Testis (tissue), 2 donors: ENCODE measurements at regions not wholly inside any gene's neighbourhood (a gene's known extent, or its start where the extent isn't known, plus 50 kb on each side); places are given as distances from the start of the nearest gene placed in this dataset.

Experiments used
- DNase-seq: peaks from one replicate; pipeline ENCODE4 v3.0.0-alpha.2; 2019
- H3K27ac ChIP-seq, 2 donors: fragments of 200-600 bp; sonication (generic); one replicate each; pipeline ENCODE4 v1.5.1; 2019
- H3K27me3 ChIP-seq: fragments of 200-600 bp; sonication (generic); one replicate; pipeline ENCODE4 v1.5.1; 2019
- H3K36me3 ChIP-seq: fragments of 200-600 bp; sonication (generic); one replicate; pipeline ENCODE4 v1.5.1; 2017; ENCODE audit warnings: low read depth; ENCODE audit errors: missing control alignments
- H3K4me1 ChIP-seq: fragments of 200-600 bp; sonication (generic); one replicate; pipeline ENCODE4 v1.5.1; 2019
- H3K4me3 ChIP-seq, 2 donors: fragments of 200-600 bp; sonication (generic); one replicate each; pipeline ENCODE4 v1.5.1; 2017 to 2019
- H3K9me3 ChIP-seq: fragments of 200-600 bp; sonication (generic); one replicate; pipeline ENCODE4 v1.5.1; 2017
- CTCF ChIP-seq, 3 experiments: fragments of 450-650 bp in 2 of 3; fragments of 200-600 bp in 1 of 3; sonication (generic) in 1 of 3; IDR thresholded peaks; one replicate each; pipeline ENCODE4 v1.5.1; 2016 to 2019; ENCODE audit warnings: antibody characterized with exemption in 3 of 3, mild to moderate bottlenecking in 2 of 3, moderate library complexity in 1 of 3
- POLR2A ChIP-seq: fragments of 450-650 bp; IDR thresholded peaks from one replicate; pipeline ENCODE4 v1.6.1; 2017; ENCODE audit warnings: antibody characterized with exemption, mild to moderate bottlenecking, moderate library complexity
- WGBS, 2 donors: methylation state at CpG; one replicate each; pipeline ENCODE4 v1.1.5; 2018; 5-methylcytosine and 5-hydroxymethylcytosine counted together
- intact Hi-C: fragments of 100-400 bp; cut with DNase I; formaldehyde crosslinking; loops from one replicate; pipeline ENCODE4 v1.15.1; 2023; ENCODE audit warnings: low total_unique reads

- no peak for DNase-seq
Measured at GRCh38 chr21:27108701-27109100, 141.8 kb upstream of the ADAMTS5 start.

GRCh38 chr21:27108228-27108627, 141.3 kb upstream of the ADAMTS5 start:
- Histone ChIP-seq H3K4me1 (peaks cover 15% of the 10 kb centered on the region), H3K9me3 (no peaks in the 10 kb centered on the region), H3K27ac (no peak overlapping the region), H3K4me3 (no peak overlapping the region), H3K36me3 (no peaks in the 10 kb centered on the region), H3K27me3 (no peaks in the 10 kb centered on the region)
- 64 to 73% methylated on average over 1 of the region's 1 CpG for WGBS, 2 donors
- no peak for DNase-seq
- intact Hi-C loops: no loop called here
- no peak for TF ChIP-seq CTCF (IDR thresholded peaks at IDR 0.05)
- no peak for TF ChIP-seq POLR2A

More at GRCh38 chr21:27108701-27109100, 141.8 kb upstream of the ADAMTS5 start:
- Histone ChIP-seq H3K27me3 (no peaks in the 10 kb centered on the region), H3K4me1 (peaks cover 15% of the 10 kb centered on the region), H3K9me3 (no peaks in the 10 kb centered on the region), H3K27ac (no peak overlapping the region), H3K36me3 (no peaks in the 10 kb centered on the region), H3K4me3 (no peak overlapping the region)
- 70 to 93% methylated on average over 2 of the region's 2 CpGs for WGBS, 2 donors
- TF ChIP-seq CTCF (IDR thresholded peaks at IDR 0.05): no peak
- TF ChIP-seq POLR2A: no peak
- intact Hi-C loops: no loop called here

GRCh38 chr21:27104846-27105431, 138.1 kb upstream of the ADAMTS5 start:
- H3K36me3 ChIP-seq: no peaks in the 10 kb centered on the region
- WGBS, 2 donors: 21 to 31% methylated on average over 5 of the region's 5 CpGs
- TF ChIP-seq POLR2A: no peak
- no peak for TF ChIP-seq CTCF (IDR thresholded peaks at IDR 0.05)
- no peak for DNase-seq
- no peaks in the 10 kb centered on the region for H3K27me3 ChIP-seq
- intact Hi-C loops: no loop called here
- no peak overlapping the region for H3K27ac ChIP-seq
- H3K4me3 ChIP-seq: no peak overlapping the region
- H3K9me3 ChIP-seq: no peaks in the 10 kb centered on the region
- H3K4me1 ChIP-seq: peaks cover 15% of the 10 kb centered on the region

GRCh38 chr21:27103768-27104167, 136.9 kb upstream of the ADAMTS5 start:
- peaks cover 15% of the 10 kb centered on the region for H3K4me1 ChIP-seq
- no peak for DNase-seq
- H3K27me3 ChIP-seq: no peaks in the 10 kb centered on the region
- TF ChIP-seq POLR2A (no peak), CTCF (IDR thresholded peaks at IDR 0.05) (no peak)
- no peak overlapping the region for H3K27ac ChIP-seq
- intact Hi-C loops: no loop called here
- H3K36me3 ChIP-seq: no peaks in the 10 kb centered on the region
- H3K9me3 ChIP-seq: no peaks in the 10 kb centered on the region
- no peak overlapping the region for H3K4me3 ChIP-seq

GRCh38 chr21:27101523-27101922, 134.6 kb upstream of the ADAMTS5 start:
- intact Hi-C loops: no loop called here
- Histone ChIP-seq H3K9me3 (no peaks in the 10 kb centered on the region), H3K4me1 (peaks cover 15% of the 10 kb centered on the region), H3K27ac (no peak overlapping the region), H3K4me3 (no peak overlapping the region), H3K36me3 (no peaks in the 10 kb centered on the region), H3K27me3 (no peaks in the 10 kb centered on the region)
- DNase-seq: no peak
- no peak for TF ChIP-seq POLR2A
- TF ChIP-seq CTCF (IDR thresholded peaks at IDR 0.05): no peak
- WGBS, 2 donors: 75 to 89% methylated on average over 1 of the region's 1 CpG
